GM23338 (cell line): ENCODE measurements at regions not wholly inside any gene's neighbourhood (a gene's known extent, or its start where the extent isn't known, plus 50 kb on each side); places are given as distances from the start of the nearest gene placed in this dataset.

Experiments
- CREB1 ChIP-seq: fragments of 250-450 bp; sonication (Bioruptor Pico); IDR thresholded peaks from 2 replicates; pipeline ENCODE4 v1.5.0; 2020; ENCODE audit warnings: low read depth, mild to moderate bottlenecking, moderate library complexity
- CTCF ChIP-seq, 2 experiments: fragments of 200-600 bp in 1 of 2; sonication (generic) in 1 of 2; conservative IDR thresholded peaks; 2 replicates each; pipeline versions ENCODE4 v1.5.1 to v1.6.1; 2016 to 2017; ENCODE audit warnings: antibody characterized with exemption in 2 of 2, low read depth in 2 of 2, mild to moderate bottlenecking in 2 of 2, moderate library complexity in 1 of 2
- ETS1 ChIP-seq: IDR thresholded peaks from 2 replicates; pipeline ENCODE4 v1.6.1; 2016; ENCODE audit warnings: antibody characterized with exemption
- EZH2 ChIP-seq: fragments of 200-600 bp; sonication (generic); IDR thresholded peaks from one replicate; pipeline ENCODE4 v1.8.0; 2017; ENCODE audit warnings: antibody characterized with exemption, mild to moderate bottlenecking, low read depth; ENCODE audit not compliant: unreplicated experiment
- EZH2phosphoT487 ChIP-seq: fragments of 200-600 bp; sonication (generic); IDR thresholded peaks from one replicate; pipeline ENCODE4 v1.8.1; 2018; ENCODE audit warnings: antibody characterized with exemption; ENCODE audit not compliant: unreplicated experiment
- JUNB ChIP-seq: IDR thresholded peaks from one replicate; pipeline ENCODE4 v1.6.1; 2016; ENCODE audit warnings: antibody characterized with exemption; ENCODE audit not compliant: unreplicated experiment
- NANOG ChIP-seq: IDR thresholded peaks from 2 replicates; pipeline ENCODE4 v1.6.1; 2016; ENCODE audit warnings: antibody characterized with exemption, borderline replicate concordance
- POLR2AphosphoS5 ChIP-seq: IDR thresholded peaks from 2 replicates; pipeline ENCODE4 v1.6.1; 2016; ENCODE audit warnings: antibody characterized with exemption, low read depth
- REST ChIP-seq: IDR thresholded peaks from one replicate; pipeline ENCODE4 v1.6.1; 2018; ENCODE audit warnings: antibody characterized with exemption; ENCODE audit not compliant: unreplicated experiment
- STAT1 ChIP-seq: IDR thresholded peaks from one replicate; pipeline ENCODE4 v1.6.1; 2016; ENCODE audit warnings: antibody characterized with exemption; ENCODE audit not compliant: unreplicated experiment
- ZNF114 ChIP-seq: fragments of 250-450 bp; sonication (Bioruptor Pico); IDR thresholded peaks from 2 replicates; pipeline ENCODE4 v1.5.0; 2020; ENCODE audit warnings: mild to moderate bottlenecking, moderate library complexity
- ZNF331 ChIP-seq: fragments of 250-450 bp; sonication (Bioruptor Pico); IDR thresholded peaks from 2 replicates; pipeline ENCODE4 v1.5.0; 2020; ENCODE audit warnings: low read depth, mild to moderate bottlenecking, moderate library complexity
- ZNF462 ChIP-seq: fragments of 250-450 bp; sonication (Bioruptor Pico); IDR thresholded peaks from 2 replicates; pipeline ENCODE4 v1.5.0; 2020; ENCODE audit warnings: mild to moderate bottlenecking, moderate library complexity

GRCh38 chr5:10886497-10886896 is 125.5 kb upstream of the DAP start:
- TF ChIP-seq CTCF (conservative IDR thresholded peaks at IDR 0.05; ENCODE audit: low read depth in 2 of 2), result no peak
- TF ChIP-seq REST, result no peak
- no peak for TF ChIP-seq POLR2AphosphoS5
- no peak for TF ChIP-seq EZH2
- no peak for TF ChIP-seq ETS1
- TF ChIP-seq EZH2phosphoT487, result no peak
- TF ChIP-seq JUNB, result no peak
- TF ChIP-seq ZNF114 (CRISPR knock-in tag), result no peak
- TF ChIP-seq CREB1 (CRISPR knock-in tag), result no peak
- TF ChIP-seq NANOG, result no peak
- no peak for TF ChIP-seq ZNF331 (CRISPR knock-in tag)
- no peak for TF ChIP-seq STAT1
- TF ChIP-seq ZNF462 (CRISPR knock-in tag), result no peak
